ENCODE measurements at regions not wholly inside any gene's neighbourhood (a gene's known extent, or its start where the extent isn't known, plus 50 kb on each side); places are given as distances from the start of the nearest gene placed in this dataset.

DNA sequence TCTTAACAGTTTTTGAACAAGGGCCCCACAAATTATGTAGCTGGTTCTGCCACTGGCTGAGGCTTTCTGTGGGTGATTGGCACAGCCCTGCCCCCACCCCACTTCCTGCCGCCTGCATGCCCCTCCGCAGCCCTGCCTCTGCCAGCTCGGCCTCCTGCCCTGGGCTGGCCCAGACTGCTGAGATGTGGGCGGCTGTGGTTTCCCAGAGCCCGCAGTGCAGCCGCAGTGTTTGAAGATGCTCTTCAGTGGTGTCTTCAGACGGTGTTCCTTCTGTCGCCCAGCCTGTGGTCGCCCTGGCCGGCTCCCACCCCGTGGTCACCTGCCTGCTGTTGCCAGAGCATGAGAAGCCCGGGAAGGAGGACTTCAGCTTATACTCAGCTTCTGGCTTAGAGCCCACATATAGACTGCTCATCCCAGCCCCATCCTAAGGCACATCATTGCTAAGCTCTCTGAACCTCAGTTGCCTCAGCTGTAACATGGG, 154.3 kb downstream of the VEGFA start:
- TF ChIP-seq EZH2 (IDR thresholded peaks at IDR 0.05; ENCODE audit: borderline replicate concordance, low read depth, low read length, severe bottlenecking) (no peak), CTCF (IDR thresholded peaks at IDR 0.05; ENCODE audit: extremely low read depth in 1 of 2, insufficient read depth in 1 of 2, low read depth in 1 of 2, low read length in 2 of 2) (no peak)

Measured in endothelial cell of umbilical vein (primary cell).